ENCODE measurements at regions not wholly inside any gene's neighbourhood (a gene's known extent, or its start where the extent isn't known, plus 50 kb on each side); places are given as distances from the start of the nearest gene placed in this dataset.

GRCh38 chr18:38886861-38887670, 1321.5 kb upstream of the CELF4 start:
- TF ChIP-seq REST (IDR thresholded peaks at IDR 0.05; ENCODE audit: insufficient read depth in 1 of 2, low read depth in 2 of 2, low read length in 2 of 2) (no peak), FOXP2 (optimal IDR thresholded peaks at IDR 0.05; ENCODE audit: borderline replicate concordance, extremely low read depth, extremely low read length, insufficient read depth) (no peak), SIN3A (IDR thresholded peaks at IDR 0.05; ENCODE audit: borderline replicate concordance, insufficient read depth, low read length) (no peak), POLR2AphosphoS5 (IDR thresholded peaks at IDR 0.05; ENCODE audit: low read depth, low read length) (no peak), TAF1 (IDR thresholded peaks at IDR 0.05; ENCODE audit: borderline replicate concordance, insufficient read depth, low read length) (no peak)

- TF ChIP-seq POLR2AphosphoS5 (IDR thresholded peaks at IDR 0.05; ENCODE audit: low read depth, low read length) (no peak), SIN3A (IDR thresholded peaks at IDR 0.05; ENCODE audit: borderline replicate concordance, insufficient read depth, low read length) (no peak), FOXP2 (optimal IDR thresholded peaks at IDR 0.05; ENCODE audit: borderline replicate concordance, extremely low read depth, extremely low read length, insufficient read depth) (no peak), TAF1 (IDR thresholded peaks at IDR 0.05; ENCODE audit: borderline replicate concordance, insufficient read depth, low read length) (no peak), REST (IDR thresholded peaks at IDR 0.05; ENCODE audit: insufficient read depth in 1 of 2, low read depth in 2 of 2, low read length in 2 of 2) (no peak)
Observed at GRCh38 chr18:38886235-38886634, 1320.6 kb upstream of the CELF4 start.

- no peak for TF ChIP-seq FOXP2 (optimal IDR thresholded peaks at IDR 0.05; ENCODE audit: borderline replicate concordance, extremely low read depth, extremely low read length, insufficient read depth)
- no peak for TF ChIP-seq REST (IDR thresholded peaks at IDR 0.05; ENCODE audit: insufficient read depth in 1 of 2, low read depth in 2 of 2, low read length in 2 of 2)
Observed at GRCh38 chr18:38884050-38884449, 1318.5 kb upstream of the CELF4 start.

- TF ChIP-seq POLR2AphosphoS5 (IDR thresholded peaks at IDR 0.05; ENCODE audit: low read depth, low read length) = no peak
- TF ChIP-seq SIN3A (IDR thresholded peaks at IDR 0.05; ENCODE audit: borderline replicate concordance, insufficient read depth, low read length) = no peak
- no peak for TF ChIP-seq REST (IDR thresholded peaks at IDR 0.05; ENCODE audit: insufficient read depth in 1 of 2, low read depth in 2 of 2, low read length in 2 of 2)
- TF ChIP-seq FOXP2 (optimal IDR thresholded peaks at IDR 0.05; ENCODE audit: borderline replicate concordance, extremely low read depth, extremely low read length, insufficient read depth) = no peak
- no peak for TF ChIP-seq TAF1 (IDR thresholded peaks at IDR 0.05; ENCODE audit: borderline replicate concordance, insufficient read depth, low read length)
Observed at GRCh38 chr18:38883111-38883510, 1317.5 kb upstream of the CELF4 start.

All from PFSK-1 (cell line).